ENCODE measurements at regions not wholly inside any gene's neighbourhood (a gene's known extent, or its start where the extent isn't known, plus 50 kb on each side); places are given as distances from the start of the nearest gene placed in this dataset.
"Not testable (repeated sequence)": the region's sequence is repeated elsewhere in the genome, so short reads cannot be mapped to it uniquely, and the experiment has no call there.

DNA sequence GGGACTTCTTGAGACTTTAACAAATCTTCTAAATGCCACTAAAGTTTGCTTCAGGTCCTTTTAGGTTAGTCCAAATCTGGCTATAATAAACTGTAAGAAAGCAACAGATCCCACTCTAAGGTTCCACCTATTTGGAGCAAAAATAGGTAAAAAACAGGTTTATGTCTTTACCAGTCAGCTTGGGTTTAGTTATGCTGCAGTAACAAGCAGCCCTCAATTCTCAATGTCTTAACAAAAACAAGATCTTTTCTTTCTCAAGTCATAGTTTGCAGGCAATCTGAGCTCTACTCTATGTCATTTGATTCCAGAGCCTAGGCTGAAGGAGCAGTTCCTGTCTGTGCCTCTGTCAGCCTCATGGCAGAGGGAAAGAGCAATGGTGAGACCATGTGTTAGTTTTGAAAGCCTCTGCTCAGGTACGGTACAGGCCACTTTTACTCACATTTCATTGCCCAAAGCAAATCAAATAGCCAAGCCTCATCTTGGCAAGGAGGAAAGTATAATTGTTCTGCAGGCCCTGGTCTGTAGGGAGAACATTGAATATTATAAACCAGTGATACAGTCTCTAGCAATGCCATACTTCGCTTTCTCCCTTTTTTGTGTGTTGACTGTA lies 108.6 kb downstream of the CD83 start:
- Mint-ChIP-seq H3K4me3 (no peak overlapping the region), H3K27me3 (ENCODE audit: low read depth) (no peaks in the 10 kb centered on the region), H3K36me3 (ENCODE audit: low read depth) (peaks cover 18% of the 10 kb centered on the region), H3K27ac (no peak overlapping the region), H3K4me1 (ENCODE audit: low read depth) (peaks cover 16% of the 10 kb centered on the region), H3K9me3 (peaks cover 25% of the 10 kb centered on the region)
- DNase-seq (ENCODE audit: low spot score), result no peak

DNA sequence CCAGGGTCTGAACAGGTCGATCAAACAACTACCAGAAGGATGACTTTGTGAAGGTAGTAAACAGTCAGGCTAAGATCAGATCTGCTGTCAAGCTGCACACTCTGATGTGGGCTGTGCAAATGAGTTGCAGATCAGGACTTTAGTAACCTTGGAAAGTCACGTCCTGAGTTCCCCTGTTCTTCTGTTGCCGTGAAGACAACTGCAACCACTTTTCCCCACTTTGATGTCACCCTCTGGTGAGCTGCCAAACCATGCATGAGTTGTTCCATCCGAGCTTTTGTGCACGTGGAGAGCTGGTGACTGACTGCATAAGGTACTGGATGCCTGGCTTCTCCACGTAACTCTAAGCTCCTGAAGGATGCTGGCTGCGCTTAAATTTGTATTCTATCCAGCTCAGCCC lies 111.0 kb downstream of the CD83 start:
- Mint-ChIP-seq H3K27me3 (ENCODE audit: low read depth) (no peaks in the 10 kb centered on the region), H3K4me1 (ENCODE audit: low read depth) (peaks cover 25% of the 10 kb centered on the region), H3K27ac (no peak overlapping the region), H3K4me3 (no peak overlapping the region), H3K36me3 (ENCODE audit: low read depth) (peaks cover 21% of the 10 kb centered on the region), H3K9me3 (peaks cover 25% of the 10 kb centered on the region)
- DNase-seq (ENCODE audit: low spot score), result no peak

DNA sequence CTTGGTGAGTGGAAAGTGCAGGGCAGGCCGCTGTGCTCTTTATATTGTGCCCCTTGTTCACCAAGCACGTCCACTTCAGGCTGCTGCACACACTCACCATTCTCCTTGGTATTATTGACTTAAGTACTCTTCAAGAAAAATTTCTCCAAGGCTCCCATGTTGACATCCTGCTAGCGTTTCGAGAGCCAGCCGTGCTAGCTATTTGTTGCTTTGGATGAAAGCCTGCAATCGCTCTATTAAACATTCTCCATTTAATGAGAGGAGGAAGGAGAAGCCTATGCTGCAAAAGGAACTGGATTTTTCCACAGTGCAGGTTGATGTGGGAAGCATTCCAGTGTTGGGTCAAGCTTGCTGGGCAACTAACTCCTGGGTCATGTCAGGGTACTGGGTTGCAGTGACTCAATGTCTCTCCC lies 113.5 kb downstream of the CD83 start:
- H3K4me1 Mint-ChIP-seq (ENCODE audit: low read depth), result peaks cover 13% of the 10 kb centered on the region
- no peak overlapping the region for H3K27ac Mint-ChIP-seq
- H3K9me3 Mint-ChIP-seq, result peaks cover 12% of the 10 kb centered on the region
- H3K27me3 Mint-ChIP-seq (ENCODE audit: low read depth), result no peaks in the 10 kb centered on the region
- H3K36me3 Mint-ChIP-seq (ENCODE audit: low read depth), result peaks cover 12% of the 10 kb centered on the region
- no peak overlapping the region for H3K4me3 Mint-ChIP-seq
- DNase-seq (ENCODE audit: low spot score), result no peak

DNA sequence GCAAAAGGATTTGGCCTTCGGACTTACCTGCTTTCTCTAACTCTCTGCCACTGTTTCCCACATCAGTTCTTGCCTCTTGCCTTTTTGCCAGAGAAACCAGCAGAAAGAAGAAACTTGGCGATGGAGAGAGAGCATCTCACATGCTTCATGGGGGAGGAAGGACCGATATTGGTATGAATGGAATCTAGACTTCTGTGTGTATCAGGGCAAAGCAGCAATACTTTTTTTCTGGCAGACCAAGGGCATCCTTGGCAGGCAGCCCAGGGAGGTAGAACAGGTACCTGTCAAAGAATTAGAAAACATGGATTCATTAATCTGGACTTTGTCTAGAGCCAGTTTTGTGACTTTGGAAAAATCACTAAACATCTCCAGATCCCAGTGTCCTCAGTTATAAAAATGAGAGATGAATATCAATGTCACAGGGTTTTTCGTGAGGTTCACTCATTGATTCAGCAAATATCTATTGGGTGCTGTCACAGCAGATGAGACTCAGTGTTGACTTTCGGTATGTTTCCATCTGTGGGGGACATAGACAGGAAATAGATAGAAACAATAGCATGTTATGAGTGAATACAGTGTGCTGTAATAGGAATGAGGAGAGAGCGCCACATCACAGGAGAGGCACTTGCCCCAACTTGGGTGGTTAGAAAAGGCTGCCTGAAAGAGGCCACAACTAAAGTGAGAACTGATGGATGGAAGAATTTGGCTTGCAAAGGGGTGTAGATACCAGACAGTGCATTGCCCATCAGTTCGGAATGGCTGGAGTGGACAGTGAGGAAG lies 114.1 kb downstream of the CD83 start:
- H3K9me3 Mint-ChIP-seq, result peaks cover 6% of the 10 kb centered on the region
- H3K27ac Mint-ChIP-seq, result peak overlapping the region; percentile 42
- peaks cover 13% of the 10 kb centered on the region for H3K4me1 Mint-ChIP-seq (ENCODE audit: low read depth)

DNA sequence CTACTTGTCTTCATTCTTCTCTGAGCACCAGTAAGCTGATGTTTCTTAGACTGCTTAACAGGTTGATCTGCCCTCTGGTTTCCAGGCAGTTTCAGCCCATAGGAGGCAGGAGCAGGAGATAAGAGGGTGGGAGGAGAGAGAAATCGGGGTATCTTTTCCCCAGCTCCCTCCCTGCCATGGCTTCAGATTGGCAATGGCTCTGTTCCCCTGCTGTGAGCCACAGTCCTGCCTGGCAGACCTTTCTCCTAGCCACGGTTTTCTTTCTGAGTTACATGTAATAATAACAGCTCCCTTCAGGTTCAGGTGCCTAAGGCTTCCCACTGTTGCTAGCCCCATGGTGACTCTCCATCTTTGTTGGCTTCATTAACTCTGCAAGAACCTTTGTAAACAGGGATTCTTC lies 115.3 kb downstream of the CD83 start:
- Mint-ChIP-seq H3K4me1 (ENCODE audit: low read depth) (peaks cover 13% of the 10 kb centered on the region), H3K27me3 (ENCODE audit: low read depth) (no peaks in the 10 kb centered on the region), H3K9me3 (no peaks in the 10 kb centered on the region), H3K27ac (no peak overlapping the region), H3K4me3 (no peak overlapping the region), H3K36me3 (ENCODE audit: low read depth) (peaks cover 3% of the 10 kb centered on the region)
- no peak for DNase-seq (ENCODE audit: low spot score)

More for the DNA sequence above, 114.1 kb downstream of the CD83 start:
- no peaks in the 10 kb centered on the region for H3K27me3 Mint-ChIP-seq (ENCODE audit: low read depth)
- no peak for DNase-seq (ENCODE audit: low spot score)
- no peak overlapping the region for H3K4me3 Mint-ChIP-seq
- peaks cover 7% of the 10 kb centered on the region for H3K36me3 Mint-ChIP-seq (ENCODE audit: low read depth)

GRCh38 chr6:14235653-14236356 lies 118.2 kb downstream of the CD83 start:
- no peak overlapping the region for H3K4me3 Mint-ChIP-seq
- DNase-seq (ENCODE audit: low spot score), result no peak
- H3K4me1 Mint-ChIP-seq (ENCODE audit: low read depth), result peaks cover 13% of the 10 kb centered on the region
- no peaks in the 10 kb centered on the region for H3K27me3 Mint-ChIP-seq (ENCODE audit: low read depth)
- H3K9me3 Mint-ChIP-seq, result peaks cover 15% of the 10 kb centered on the region
- no peak overlapping the region for H3K27ac Mint-ChIP-seq
- H3K36me3 Mint-ChIP-seq (ENCODE audit: low read depth), result peaks cover 3% of the 10 kb centered on the region

DNA sequence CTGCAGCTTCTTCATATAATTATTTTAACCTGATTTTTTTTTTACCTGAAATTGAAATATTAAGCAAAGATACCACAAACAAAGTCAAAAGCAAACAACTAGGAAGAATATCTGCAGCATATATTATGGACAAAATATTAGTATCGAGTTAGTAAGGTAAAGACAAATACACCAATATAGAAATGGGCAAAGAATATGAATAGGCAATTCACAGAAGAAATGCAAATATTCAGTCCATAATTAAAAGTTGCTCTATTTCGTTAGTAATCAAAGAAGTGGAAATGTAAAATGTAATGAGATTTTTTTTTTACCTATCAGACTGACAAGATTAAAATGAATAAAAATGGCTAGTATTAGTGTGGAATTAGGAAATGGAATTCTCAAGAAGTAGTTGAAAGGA lies 121.5 kb downstream of the CD83 start:
- no peak for DNase-seq (ENCODE audit: low spot score)
- Mint-ChIP-seq H3K27ac (no peak overlapping the region), H3K9me3 (peaks cover 23% of the 10 kb centered on the region), H3K27me3 (ENCODE audit: low read depth) (no peaks in the 10 kb centered on the region), H3K4me1 (ENCODE audit: low read depth) (peaks cover 18% of the 10 kb centered on the region), H3K4me3 (no peak overlapping the region), H3K36me3 (ENCODE audit: low read depth) (peaks cover 3% of the 10 kb centered on the region)

DNA sequence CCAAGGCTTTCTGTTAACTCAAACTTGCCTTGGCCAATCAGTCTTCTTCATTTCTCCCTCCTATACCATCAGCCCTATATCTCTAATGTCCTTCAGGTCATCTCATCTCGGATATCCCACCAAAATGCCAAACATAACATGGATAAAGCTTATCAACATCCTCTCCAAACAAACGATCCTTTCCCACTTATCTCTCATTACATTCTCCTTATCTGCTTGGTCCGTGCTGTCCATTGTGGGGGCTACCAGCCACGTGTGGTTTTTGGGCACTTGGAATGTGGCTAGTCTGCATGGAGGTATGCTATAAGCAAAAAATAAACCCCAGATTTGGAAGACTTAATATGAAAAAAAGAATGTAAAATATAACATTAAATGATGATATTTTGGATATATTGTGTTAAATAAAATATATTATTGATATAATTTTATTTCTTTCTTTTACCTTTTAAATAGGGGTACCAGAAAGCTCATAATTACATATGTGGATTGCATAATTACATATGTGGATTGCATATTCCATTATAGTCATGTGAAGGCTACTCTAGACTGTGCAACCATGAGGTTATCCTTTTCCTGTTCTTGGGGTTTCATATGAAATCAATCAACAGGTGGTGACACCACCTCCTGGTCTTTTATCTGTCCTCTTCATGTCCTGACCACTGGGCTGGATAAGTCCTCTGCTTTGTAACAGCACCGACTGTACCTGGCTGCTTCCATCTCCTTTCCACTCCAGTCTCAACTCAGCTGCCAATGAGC lies 123.0 kb downstream of the CD83 start:
- Mint-ChIP-seq H3K4me3 (peak overlapping the region; percentile 52), H3K27me3 (ENCODE audit: low read depth) (no peaks in the 10 kb centered on the region), H3K9me3 (peaks cover 23% of the 10 kb centered on the region), H3K27ac (peak overlapping the region; percentile 43), H3K4me1 (ENCODE audit: low read depth) (peaks cover 18% of the 10 kb centered on the region), H3K36me3 (ENCODE audit: low read depth) (peaks cover 3% of the 10 kb centered on the region)
- DNase-seq (ENCODE audit: low spot score), result no peak

- no peak for DNase-seq (ENCODE audit: low spot score)
- Mint-ChIP-seq H3K27ac (peak overlapping the region; percentile 43), H3K9me3 (peaks cover 23% of the 10 kb centered on the region), H3K36me3 (ENCODE audit: low read depth) (peaks cover 3% of the 10 kb centered on the region), H3K4me1 (ENCODE audit: low read depth) (peaks cover 18% of the 10 kb centered on the region), H3K4me3 (peak overlapping the region; percentile 52), H3K27me3 (ENCODE audit: low read depth) (no peaks in the 10 kb centered on the region)
Measured at GRCh38 chr6:14241255-14242070, 123.9 kb downstream of the CD83 start.

- not testable (repeated sequence) for H3K27me3 Mint-ChIP-seq (ENCODE audit: low read depth); H3K4me3 Mint-ChIP-seq; DNase-seq (ENCODE audit: low spot score); H3K27ac Mint-ChIP-seq; H3K36me3 Mint-ChIP-seq (ENCODE audit: low read depth)
- H3K9me3 Mint-ChIP-seq, result peaks cover 23% of the 10 kb centered on the region
- H3K4me1 Mint-ChIP-seq (ENCODE audit: low read depth), result peaks cover 18% of the 10 kb centered on the region
Measured at GRCh38 chr6:14242912-14243311, 125.3 kb downstream of the CD83 start.

GRCh38 chr6:14243597-14243996 lies 126.0 kb downstream of the CD83 start:
- Mint-ChIP-seq H3K9me3 (peaks cover 22% of the 10 kb centered on the region), H3K27me3 (ENCODE audit: low read depth) (no peaks in the 10 kb centered on the region), H3K27ac (no peak overlapping the region), H3K36me3 (ENCODE audit: low read depth) (peaks cover 3% of the 10 kb centered on the region), H3K4me1 (ENCODE audit: low read depth) (peaks cover 18% of the 10 kb centered on the region), H3K4me3 (no peak overlapping the region)
- no peak for DNase-seq (ENCODE audit: low spot score)

GRCh38 chr6:14246876-14247275 lies 129.3 kb downstream of the CD83 start:
- Mint-ChIP-seq H3K4me3 (no peak overlapping the region), H3K4me1 (ENCODE audit: low read depth) (peaks cover 5% of the 10 kb centered on the region), H3K36me3 (ENCODE audit: low read depth) (peaks cover 5% of the 10 kb centered on the region), H3K27me3 (ENCODE audit: low read depth) (no peaks in the 10 kb centered on the region), H3K27ac (no peak overlapping the region), H3K9me3 (peaks cover 18% of the 10 kb centered on the region)
- no peak for DNase-seq (ENCODE audit: low spot score)

GRCh38 chr6:14250573-14250972 lies 133.0 kb downstream of the CD83 start:
- H3K4me1 Mint-ChIP-seq (ENCODE audit: low read depth), result peaks cover 11% of the 10 kb centered on the region
- H3K9me3 Mint-ChIP-seq, result peaks cover 10% of the 10 kb centered on the region
- DNase-seq (ENCODE audit: low spot score), result no peak
- no peaks in the 10 kb centered on the region for H3K27me3 Mint-ChIP-seq (ENCODE audit: low read depth)
- H3K4me3 Mint-ChIP-seq, result no peak overlapping the region
- no peak overlapping the region for H3K27ac Mint-ChIP-seq
- H3K36me3 Mint-ChIP-seq (ENCODE audit: low read depth), result peaks cover 8% of the 10 kb centered on the region

Measured in T-helper 2 cell treated with Interferon-gamma antibody and Interleukin-4, amounts not matched to agents 5 μg/mL and 100 μg/mL, for 36 hours (primary cell).